IPS DF 4.7 (cell line): ENCODE measurements at regions not wholly inside any gene's neighbourhood (a gene's known extent, or its start where the extent isn't known, plus 50 kb on each side); places are given as distances from the start of the nearest gene placed in this dataset.
A peak's percentile ranks its signal among the peaks of the same experiment; 100 is the strongest.
"Not testable (repeated sequence)": the region's sequence is repeated elsewhere in the genome, so short reads cannot be mapped to it uniquely, and the experiment has no call there.

Experiments
- DNase-seq: peaks from one replicate; pipeline ENCODE4 v3.0.0-alpha.2; 2013; ENCODE audit warnings: low spot score; ENCODE audit errors: extremely low read depth

GRCh38 chr6:947235-947934 is 254.4 kb upstream of the EXOC2 start:
- DNase-seq = no peak

- no peak for DNase-seq
These were observed 253.6 kb upstream of the EXOC2 start for GRCh38 chr6:946546-946945.

- DNase-seq = no peak
These were observed 246.8 kb upstream of the EXOC2 start for GRCh38 chr6:939526-940252.

GRCh38 chr6:938916-939315 is 246.0 kb upstream of the EXOC2 start:
- no peak for DNase-seq

GRCh38 chr6:938271-938905 is 245.4 kb upstream of the EXOC2 start:
- DNase-seq = no peak

- no peak for DNase-seq
These were observed 242.6 kb upstream of the EXOC2 start for GRCh38 chr6:935582-935981.

GRCh38 chr6:934686-935085 is 241.7 kb upstream of the EXOC2 start:
- DNase-seq = no peak

- not testable (repeated sequence) for DNase-seq
These were observed 239.0 kb upstream of the EXOC2 start for GRCh38 chr6:931919-932318.

GRCh38 chr6:927157-927556 is 234.2 kb upstream of the EXOC2 start:
- no peak for DNase-seq

GRCh38 chr6:925656-926213 is 232.8 kb upstream of the EXOC2 start:
- DNase-seq = no peak

GRCh38 chr6:924661-925060 is 231.7 kb upstream of the EXOC2 start:
- DNase-seq = no peak

- DNase-seq = no peak
These were observed 228.5 kb upstream of the EXOC2 start for GRCh38 chr6:921400-921799.

- DNase-seq = no peak
These were observed 227.6 kb upstream of the EXOC2 start for GRCh38 chr6:920512-920911.

GRCh38 chr6:919500-919899 is 226.6 kb upstream of the EXOC2 start:
- DNase-seq = no peak

GRCh38 chr6:917939-918338 is 225.0 kb upstream of the EXOC2 start:
- no peak for DNase-seq

GRCh38 chr6:917296-917695 is 224.4 kb upstream of the EXOC2 start:
- DNase-seq = no peak

- no peak for DNase-seq
These were observed 223.2 kb upstream of the EXOC2 start for GRCh38 chr6:916131-916530.

- DNase-seq = peak; percentile 38
These were observed 220.2 kb upstream of the EXOC2 start for GRCh38 chr6:912871-913835.

- DNase-seq = no peak
These were observed 215.0 kb upstream of the EXOC2 start for GRCh38 chr6:907928-908327.

- no peak for DNase-seq
These were observed 214.0 kb upstream of the EXOC2 start for GRCh38 chr6:906920-907319.

GRCh38 chr6:905556-905955 is 212.6 kb upstream of the EXOC2 start:
- no peak for DNase-seq
